ENCODE measurements at regions not wholly inside any gene's neighbourhood (a gene's known extent, or its start where the extent isn't known, plus 50 kb on each side); places are given as distances from the start of the nearest gene placed in this dataset.

DNA sequence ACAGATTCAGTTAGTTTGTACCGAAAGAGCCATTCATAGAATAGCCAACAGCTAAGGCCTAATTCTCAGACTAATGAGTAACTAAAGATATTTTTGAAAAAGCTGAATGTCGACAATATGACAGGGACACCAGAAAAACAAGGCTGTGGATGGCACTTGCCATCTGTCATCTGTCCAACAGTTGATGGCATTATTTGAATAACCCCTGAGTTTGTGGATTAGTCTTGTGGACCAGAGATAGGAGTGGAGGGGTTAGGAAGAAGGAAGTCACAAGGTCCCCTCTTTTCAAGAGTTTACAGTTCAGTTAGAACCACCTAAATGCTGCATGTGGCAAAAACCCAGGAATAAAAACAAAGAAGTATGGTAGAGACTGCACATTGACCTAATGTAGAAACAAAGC is 356.5 kb upstream of the DUSP10 start:
- DNase-seq: no peak

DNA sequence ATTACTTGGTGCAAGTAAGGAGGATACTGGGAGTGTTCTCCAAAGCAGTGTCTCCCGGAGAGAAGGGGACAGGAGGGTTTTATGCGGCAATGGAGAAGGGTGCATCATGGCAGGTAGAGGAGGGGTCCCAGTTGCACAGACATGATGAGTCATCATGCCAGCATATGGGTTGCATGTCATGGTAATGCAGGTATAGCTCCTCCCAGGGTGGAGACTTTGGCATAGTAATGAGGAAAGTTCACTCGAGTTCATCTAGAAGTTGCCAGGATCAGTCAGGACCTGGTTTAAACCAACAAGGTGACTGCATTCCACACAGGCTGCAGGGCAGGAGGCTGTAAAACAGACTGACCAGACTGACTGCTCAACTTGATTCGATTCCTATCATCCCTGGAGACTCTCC is 355.7 kb upstream of the DUSP10 start:
- DNase-seq: no peak

DNA sequence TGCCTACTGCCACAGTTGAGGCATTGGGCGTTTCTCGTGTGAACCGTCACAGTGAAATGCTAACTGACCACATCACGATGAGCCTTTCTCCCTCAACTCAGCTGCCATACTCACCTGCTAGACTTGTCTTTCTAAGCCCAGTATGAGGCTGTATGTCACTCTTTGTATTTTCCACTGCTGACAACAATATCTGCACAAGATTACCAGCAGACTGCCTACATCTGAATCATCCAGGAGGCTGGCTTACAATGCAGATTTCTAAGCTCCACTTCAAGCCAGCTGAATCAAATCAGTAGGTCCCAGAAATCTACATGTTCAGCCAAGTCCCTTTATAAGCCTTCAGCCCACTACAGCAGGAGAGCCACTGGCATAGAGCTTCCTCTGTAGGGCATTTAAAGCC is 355.0 kb upstream of the DUSP10 start:
- no peak for DNase-seq

DNA sequence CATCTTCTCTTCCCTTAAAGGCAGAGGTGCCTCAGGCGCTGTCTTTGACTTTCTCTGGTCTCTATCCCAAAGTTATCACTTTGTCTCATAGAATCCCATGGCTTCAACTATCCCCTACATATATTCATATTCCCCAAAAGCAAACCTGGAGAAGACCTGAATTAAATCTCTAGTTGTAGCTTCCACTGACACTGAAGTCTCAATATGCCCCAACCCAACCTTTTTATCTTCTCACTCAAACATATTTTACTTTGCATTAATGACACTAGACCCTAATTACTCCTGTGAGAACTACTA is 354.5 kb upstream of the DUSP10 start:
- DNase-seq: no peak

DNA sequence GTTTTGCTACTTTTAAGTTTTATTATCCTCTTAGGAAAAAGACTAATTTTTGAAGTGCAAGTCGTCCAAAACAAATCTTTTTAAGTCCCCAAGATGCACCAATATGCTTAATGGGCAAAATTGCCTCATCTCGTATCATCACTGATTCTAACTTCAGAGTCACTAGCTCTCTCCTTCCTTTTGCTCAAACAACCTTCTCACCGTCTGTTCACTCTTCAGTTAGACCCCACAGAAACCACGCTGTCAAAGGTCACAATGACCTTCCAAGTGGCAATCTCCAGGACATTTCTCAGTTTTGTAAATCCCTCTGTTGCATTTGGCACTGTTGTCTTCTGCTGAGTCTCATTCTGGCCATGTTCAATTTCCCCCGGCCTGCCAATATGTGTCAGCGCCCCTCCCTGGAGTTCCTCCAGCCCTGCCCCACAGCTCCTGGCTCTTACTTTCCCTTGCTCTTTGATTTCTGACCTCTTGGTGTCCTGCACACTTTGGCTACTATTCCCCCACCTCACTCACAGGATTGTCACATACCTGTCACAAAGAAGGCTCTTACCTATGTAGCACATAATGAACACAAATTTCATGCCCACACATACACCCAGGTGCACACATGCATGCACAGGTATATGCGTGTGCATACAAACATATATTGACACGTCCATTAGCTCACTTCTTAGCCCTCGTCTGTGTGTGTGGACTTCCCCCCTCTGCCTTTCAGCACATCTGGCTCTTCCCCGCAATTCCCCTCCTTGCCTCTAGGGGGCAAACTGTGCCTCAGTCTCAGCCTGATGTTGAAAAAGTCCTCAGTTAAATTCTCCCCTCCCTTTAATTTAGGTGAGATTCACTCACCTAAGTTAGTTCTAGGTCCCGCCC is 354.0 kb upstream of the DUSP10 start:
- no peak for DNase-seq

DNA sequence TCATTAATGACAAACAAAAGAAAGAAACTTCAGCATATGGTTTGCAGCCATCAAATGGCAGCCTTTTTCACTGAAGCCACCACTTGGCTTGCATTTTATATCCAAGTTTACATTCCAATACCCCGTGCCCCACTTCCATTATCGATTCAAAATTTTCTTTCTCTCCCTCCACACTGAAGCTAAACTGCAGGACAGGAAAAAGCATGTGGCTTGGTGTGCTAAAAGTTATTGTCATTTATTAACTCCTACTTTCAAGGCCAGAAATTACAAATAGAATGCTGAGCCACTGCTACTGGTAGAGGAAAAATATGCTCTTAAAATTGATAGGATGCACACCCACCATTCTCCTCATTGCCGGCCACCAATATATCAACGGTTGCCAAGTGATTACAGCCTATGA is 351.6 kb upstream of the DUSP10 start:
- no peak for DNase-seq

DNA sequence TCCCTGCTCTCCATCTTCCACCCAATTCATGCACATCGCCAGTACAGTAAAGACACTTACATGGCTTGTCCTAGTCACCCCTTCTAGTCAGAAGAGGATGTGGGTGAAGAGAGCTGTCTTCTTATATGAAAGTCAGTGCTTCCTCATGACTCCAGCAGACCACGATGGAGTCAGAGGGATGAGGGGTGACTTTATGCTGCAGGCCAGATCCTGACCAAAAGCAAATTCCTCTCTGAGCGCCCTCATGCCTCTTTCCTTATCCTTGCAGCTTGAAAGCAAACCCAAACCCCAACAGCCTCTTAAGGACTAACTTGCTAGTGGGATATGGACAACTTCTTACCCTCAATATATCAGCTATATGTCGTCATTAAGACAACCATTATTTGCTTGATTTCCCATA is 348.2 kb upstream of the DUSP10 start:
- DNase-seq: no peak

DNA sequence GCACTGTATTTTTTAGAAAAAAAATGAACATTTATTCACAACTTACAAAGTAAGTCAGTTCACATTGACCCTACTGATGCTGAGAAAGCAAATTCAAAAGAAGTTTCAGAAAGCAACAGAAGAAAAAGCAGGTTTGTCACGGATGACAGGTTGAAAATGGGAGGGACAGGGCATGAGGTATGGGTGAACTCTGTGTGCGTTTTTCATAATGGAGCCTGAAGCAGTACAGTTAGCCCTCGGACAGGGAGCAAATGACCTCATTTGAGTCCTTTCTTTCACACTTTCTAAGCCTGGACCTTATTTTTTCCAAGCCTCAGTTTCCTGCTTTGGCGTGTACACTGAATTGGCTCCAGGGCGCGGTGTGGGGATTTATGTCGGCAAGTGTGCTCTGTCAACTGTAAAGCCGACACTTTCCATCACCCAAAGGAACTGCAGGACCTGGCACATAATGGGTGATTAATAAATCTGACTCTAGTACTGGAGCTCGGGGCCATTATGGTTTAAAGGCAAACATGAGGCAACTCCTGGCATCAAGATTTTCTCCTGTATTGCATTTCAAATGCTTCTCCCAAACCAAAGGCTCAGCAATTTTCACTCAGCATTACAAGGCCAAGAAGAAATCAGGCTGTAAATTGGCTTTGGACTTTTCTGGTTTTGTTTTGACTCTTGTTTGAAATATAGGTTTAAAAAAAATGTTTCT is 345.5 kb upstream of the DUSP10 start:
- no peak for DNase-seq

DNA sequence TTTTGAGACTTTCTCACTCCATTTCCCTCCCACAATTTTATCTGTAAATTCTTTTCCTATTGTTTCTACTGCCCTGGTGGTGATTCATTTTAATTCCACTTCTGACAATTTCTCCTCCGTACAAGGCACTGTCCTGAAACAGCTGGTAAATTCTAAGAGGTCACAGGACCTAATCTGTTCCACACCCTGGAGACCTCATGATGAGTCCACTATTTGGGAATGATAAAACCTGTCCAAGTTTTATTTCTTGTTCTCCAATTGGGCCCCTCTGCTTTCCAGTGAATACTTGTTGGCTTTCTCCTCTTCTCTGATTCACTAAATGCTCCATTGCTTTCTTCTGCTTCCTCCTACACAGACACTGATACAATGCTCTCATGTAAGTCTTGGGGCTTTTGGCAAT is 343.1 kb upstream of the DUSP10 start:
- no peak for DNase-seq

DNA sequence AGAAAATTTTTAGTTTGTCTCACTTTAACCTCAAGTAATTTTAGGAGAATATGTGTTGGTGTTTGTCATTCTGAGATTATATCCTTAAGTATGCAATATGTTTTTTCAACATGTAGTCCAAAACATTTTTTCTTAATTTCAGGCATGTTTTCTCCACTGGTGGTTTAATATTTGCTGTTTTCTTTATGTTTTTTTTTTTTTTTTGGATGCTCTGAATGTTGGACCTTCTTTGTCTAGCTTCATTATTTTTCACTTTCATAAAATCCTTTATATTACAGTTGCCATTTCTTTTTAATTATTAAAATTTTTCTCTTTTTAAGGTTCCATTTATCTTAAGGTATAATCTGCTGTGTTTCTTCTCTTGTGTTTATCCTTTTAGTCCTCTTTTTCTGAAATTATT is 342.2 kb upstream of the DUSP10 start:
- no peak for DNase-seq

DNA sequence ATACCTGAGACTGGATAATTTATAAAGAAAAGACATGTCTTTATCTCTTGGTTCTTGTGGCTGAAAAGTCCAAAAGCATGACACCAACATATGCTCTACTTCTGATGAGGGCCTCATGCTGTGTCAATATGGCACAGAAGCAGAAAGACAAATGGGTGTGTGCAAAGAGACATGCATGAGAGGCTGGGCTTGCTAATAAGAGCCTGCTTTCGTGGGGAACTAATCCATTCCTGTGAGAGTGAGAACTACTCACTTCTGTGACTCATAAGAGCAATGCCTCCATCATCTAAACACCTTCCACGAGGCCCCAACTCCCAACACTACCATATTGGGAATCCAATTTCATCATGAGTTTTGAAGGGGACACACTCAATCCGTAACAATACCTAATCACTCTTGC is 340.0 kb upstream of the DUSP10 start:
- no peak for DNase-seq

DNA sequence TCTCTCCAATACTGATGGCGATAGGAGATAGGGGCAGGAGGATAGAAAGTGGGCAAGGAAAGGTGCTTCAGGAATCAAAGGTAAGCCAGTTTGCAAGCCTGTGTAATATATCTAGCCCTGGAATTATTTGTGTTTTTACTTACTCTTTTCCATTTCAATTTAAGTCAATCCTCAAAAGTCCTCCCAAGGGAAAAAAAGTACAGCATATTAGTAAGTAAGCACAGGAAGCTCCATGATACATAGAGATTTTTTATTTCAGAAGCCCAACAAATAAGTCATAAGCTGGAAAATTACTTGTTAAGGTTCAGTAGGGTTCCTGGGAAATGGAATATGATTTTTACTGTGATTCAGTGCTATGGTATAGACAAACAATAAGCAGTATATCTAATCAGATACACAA is 337.7 kb upstream of the DUSP10 start:
- DNase-seq: no peak

DNA sequence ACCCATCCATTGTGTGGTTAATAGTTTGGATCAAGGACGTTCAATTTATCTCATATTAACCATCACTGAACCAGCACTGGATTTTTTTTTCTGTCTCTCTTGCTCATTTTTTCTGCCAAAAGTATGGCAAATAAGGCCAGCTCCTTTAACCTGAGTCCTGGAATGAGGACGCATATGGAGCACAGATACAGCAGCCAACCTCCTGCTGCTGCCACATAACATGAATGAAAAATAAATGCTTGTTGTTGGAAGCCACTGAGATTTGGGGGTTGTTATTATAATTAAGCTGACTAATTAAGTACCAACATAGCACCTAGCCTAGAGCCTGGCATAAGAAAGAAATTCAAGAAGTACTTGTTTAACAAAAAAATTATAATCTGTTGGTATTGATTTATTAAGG is 335.3 kb upstream of the DUSP10 start:
- DNase-seq: no peak

DNA sequence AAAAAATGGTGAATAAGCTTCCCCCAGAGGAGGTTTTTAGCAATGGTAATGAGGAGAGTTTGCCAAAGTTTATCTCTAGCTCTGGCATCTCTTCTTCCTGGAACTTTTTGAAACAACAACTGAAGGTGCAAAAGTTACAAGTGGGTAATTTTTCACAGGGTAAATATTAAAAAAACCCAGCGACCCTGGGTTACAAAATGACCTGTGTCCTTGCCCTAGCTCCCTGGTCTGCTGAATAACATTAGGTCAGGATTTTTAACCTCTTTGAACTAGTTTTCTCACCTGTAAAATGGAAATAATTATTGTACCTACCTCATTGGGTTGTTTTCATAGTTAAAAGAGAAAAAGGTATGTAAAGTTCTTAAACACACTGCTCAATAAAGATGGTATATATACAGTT is 332.4 kb upstream of the DUSP10 start:
- no peak for DNase-seq

DNA sequence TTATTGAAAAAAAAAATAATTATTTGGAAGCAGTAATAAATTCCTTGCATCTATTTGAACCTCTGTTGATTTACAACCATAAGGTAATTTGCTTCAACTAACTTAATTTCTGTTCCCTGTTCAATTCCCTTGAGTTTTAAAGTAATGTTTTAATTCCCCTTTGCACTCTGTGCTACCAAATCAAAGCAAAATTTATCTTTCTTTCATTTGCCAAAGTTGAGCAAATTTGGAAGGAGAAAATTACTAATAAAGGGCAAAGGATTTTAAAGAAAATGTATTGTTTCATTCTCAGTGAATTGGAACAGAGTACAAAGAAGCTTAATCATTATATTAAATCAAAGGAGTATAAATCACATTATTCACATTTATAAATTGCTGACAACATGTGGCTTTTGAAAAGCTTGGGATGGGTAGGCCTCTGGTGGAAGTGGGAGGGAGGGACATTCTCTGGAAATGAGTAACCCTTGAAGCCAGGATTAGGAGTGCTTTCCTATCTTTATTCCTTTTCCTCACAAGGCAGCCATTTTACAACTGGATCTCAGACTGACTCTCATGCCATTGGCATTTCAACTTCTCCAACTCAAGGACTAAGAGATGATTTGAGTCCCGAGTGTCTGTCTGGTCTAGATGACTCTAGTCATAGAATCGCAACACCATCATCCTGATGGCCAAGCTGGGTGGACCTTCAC is 331.6 kb upstream of the DUSP10 start:
- no peak for DNase-seq

DNA sequence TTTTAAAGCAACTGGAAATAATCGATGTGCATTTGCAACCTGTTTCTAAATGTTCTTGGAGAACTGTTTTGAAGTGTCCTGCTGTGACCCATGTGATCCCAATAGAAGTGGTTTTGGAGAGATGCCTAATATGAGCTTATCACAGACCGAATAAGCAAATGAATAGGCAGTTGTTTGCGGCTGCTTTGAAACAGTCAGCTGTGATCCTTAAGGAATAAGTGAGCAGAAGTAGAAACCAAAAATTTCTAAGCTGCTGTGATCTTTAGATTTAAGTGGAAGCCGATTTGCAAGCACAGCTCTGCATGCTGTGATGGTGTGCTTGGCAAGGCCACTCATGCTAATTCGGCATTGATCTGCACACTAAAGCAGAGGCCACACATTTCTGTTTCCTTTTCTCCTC is 329.5 kb upstream of the DUSP10 start:
- no peak for DNase-seq

DNA sequence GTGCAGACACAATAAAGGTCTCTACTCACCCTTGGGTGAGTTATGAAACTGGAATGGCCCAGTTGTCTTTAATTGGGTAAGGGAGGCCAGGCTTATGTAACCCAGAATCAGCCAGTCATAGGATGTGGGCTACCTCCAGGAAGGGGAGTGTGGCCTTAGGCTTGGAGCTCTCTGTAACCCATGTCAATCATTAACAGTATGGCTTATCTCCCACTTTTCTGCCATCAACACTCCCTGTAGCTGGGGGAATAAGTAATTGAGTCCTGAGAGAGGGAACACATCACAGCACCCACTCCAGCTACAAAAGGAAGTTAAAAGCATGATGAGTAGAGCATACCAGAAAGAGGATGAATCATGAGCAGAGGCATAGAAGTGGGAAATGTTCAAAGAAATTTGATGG is 327.0 kb upstream of the DUSP10 start:
- DNase-seq: no peak

DNA sequence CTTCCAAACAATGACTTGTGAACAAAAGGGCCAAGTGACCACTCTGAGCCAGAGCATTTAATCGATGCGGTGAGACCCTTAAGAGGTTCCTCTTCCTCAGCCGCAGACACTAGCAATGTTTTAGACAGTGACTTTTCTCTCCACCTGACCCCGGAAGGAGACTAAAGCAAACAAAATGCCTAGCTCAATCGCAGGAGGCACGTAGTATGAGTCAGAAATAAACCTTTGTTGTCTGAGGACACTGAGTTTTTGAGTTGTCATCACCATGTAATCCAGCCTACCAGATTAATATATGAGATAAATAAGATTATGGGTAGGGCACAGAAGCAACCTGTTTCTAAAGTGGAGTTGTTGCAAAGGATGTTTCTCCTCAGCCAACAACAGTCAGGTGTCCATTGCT is 326.2 kb upstream of the DUSP10 start:
- no peak for DNase-seq

DNA sequence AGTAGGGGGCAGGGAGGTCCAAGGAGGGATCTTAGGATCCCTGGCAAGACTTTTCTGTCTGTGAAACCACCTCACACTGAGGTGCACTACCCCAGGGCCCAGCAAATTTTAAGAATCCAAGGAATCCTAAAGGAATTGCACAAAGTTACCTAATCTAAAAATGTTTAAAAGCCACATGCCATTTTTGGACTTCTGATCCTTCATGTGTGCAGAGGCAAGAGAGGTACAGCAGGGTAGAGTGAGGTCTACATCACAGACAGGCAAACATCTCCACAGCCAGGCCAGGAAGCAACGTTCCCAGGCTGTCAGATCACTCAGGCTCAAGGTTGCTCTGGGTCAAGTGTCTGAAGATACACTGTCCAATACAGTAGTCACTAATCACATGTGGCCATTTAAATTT is 324.6 kb upstream of the DUSP10 start:
- no peak for DNase-seq

DNA sequence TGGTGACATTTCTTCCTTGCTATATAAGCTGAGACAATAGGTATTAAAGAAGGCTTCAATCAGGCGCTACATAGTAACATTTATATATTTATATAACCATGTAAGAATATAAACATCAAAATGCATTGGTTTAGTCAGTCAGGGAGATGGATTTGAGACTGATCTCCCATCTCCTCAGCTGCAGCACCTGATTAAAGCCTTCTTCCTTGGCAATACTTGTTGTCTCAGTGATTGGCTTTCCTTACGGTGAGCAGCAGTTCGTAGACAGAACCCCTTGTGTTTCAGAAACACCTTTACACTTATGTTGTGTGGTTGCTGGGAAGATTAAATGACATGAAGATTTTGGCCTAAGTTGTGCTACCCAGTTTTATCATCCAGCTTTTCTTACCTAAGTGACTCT is 323.3 kb upstream of the DUSP10 start:
- no peak for DNase-seq

DNA sequence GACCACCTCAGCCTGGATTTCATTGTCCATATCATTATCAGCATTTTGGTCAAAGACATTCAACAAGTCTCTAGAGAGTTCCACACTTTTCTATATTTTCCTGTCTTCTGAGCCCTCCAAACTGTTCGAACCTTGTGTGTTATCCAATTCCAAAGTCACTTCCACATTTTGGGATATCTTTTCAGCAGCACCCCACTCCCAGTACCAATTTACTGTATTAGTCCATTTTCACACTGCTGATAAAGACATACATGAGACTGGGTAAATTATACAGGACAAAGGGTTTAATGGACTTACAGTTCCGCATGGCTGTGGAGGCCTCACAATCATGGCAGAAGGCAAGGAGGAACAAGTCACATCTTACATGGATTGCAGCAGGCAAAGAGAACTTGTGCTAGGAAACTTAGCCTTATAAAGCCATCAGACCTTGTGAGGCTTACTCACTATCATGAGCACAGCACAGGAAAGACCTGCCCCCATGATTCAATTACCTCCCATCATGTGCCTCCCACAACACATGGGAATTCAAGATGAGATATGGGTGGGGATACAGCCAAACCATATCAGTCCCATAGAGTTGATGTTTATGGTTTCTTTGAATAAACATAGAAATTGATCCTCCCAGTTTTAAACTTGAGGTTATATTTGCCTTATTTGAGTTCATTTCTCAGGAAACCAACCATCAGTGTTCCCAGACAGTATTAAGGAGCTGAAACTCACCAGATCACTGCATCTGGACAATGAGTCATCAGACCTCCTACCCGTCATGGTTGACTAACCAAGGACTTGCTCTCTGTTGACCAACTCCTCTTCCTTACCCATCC is 322.7 kb upstream of the DUSP10 start:
- no peak for DNase-seq

DNA sequence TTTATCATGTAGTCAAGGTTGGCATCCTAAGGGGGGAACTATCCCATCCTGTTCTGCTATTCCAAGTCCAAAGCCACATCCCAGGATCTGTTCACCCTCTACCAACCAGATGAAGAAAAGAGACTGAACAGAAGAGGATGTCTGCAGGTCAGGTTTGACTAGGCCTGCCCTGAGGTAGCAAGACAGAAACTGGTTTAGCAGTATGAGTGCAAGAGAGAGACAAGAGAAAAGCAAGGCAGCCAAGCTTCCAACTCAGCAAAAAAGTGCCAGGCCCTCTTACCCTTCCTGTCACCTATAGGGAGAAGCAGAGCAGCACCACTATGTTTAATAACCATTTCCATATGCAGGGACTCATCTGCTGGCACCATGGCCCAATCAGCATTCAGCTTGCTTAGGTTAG is 320.8 kb upstream of the DUSP10 start:
- no peak for DNase-seq
